Amygdala (tissue), 56 donors: ENCODE measurements at regions not wholly inside any gene's neighbourhood (a gene's known extent, or its start where the extent isn't known, plus 50 kb on each side); places are given as distances from the start of the nearest gene placed in this dataset.
"Not testable (repeated sequence)": the region's sequence is repeated elsewhere in the genome, so short reads cannot be mapped to it uniquely, and the experiment has no call there.

Experiments
- DNase-seq, 56 donors: peaks; one replicate each; lab custom pipeline; 2025; lab: John Stamatoyannopoulos, UW

- no peak for DNase-seq
Observed at GRCh38 chr9:102202126-102202525, 463.7 kb upstream of the GRIN3A start.

DNA sequence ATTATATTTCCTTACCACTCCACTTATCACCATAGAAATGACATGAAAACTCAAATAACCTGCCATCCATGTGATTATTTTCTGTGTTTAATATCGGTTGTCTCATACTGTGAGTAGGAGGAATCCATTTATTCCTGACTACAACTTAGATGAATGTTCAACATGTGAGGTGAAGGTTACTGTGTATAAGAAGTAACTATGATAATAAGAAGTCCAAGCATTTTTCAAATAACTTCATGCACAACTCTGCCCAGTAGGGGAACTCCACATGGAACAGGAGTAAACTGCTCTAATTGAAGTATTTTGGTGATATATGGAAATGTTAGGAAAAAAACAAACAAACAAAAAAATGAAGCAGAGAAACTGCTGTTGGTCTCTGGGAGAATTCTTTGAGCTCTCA, 447.5 kb upstream of the GRIN3A start:
- no peak for DNase-seq

GRCh38 chr9:102185371-102185770, 446.9 kb upstream of the GRIN3A start:
- peak in 1 of 56 donors; percentile 2 for DNase-seq

- no peak for DNase-seq
Observed at GRCh38 chr9:102178811-102179210, 440.4 kb upstream of the GRIN3A start.

- not testable (repeated sequence) for DNase-seq
Observed at GRCh38 chr9:102174202-102174601, 435.8 kb upstream of the GRIN3A start.

GRCh38 chr9:102164247-102164646, 425.8 kb upstream of the GRIN3A start:
- DNase-seq = no peak

- not testable (repeated sequence) for DNase-seq
Observed at GRCh38 chr9:102153081-102153480, 414.6 kb upstream of the GRIN3A start.

- DNase-seq = no peak
Observed at GRCh38 chr9:102135768-102136167, 397.3 kb upstream of the GRIN3A start.

- DNase-seq = no peak
Observed at GRCh38 chr9:102124465-102124864, 386.0 kb upstream of the GRIN3A start.

- DNase-seq = no peak
Observed at GRCh38 chr9:102114557-102114956, 376.1 kb upstream of the GRIN3A start.

GRCh38 chr9:102113191-102113590, 374.7 kb upstream of the GRIN3A start:
- no peak for DNase-seq

- DNase-seq = no peak
Observed at GRCh38 chr9:102106439-102106838, 368.0 kb upstream of the GRIN3A start.

DNA sequence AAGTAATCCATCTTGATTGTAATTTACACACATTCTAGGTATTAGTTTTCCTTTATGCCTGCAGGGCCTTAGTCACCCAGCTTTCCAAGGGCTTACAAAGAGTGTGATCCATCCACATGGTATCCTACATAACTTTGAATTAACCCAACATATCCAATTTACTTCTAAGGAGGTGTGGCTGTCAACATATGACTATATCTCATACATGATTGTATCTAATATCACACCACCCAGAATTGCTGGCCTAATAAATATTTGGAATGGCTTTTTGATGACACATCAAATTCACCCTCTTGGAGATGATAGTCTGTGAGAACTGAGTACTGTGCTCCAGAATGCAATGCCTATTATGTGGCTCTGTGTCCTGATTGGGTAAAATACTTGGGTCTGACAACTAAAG, 363.3 kb upstream of the GRIN3A start:
- DNase-seq = no peak

DNA sequence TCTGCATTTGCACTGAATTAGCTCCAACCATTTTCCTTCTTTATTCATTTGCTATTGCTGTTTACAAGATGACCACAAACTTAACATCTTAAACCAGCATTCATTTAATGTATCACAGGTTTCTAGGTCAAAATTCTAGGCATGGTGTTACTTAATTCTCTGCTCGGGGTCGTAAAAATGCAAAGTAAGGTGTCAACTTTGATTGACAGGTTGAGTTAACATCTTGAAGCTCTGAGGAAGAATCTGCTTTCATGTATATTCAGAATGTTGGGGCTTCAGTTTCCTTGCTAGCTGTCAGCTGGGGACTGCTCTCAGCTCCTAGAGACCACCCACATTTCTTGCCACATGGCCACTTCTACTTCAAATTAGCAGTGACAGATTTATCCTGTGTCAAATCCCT, 348.7 kb upstream of the GRIN3A start:
- no peak for DNase-seq

- no peak for DNase-seq
Observed at GRCh38 chr9:102085548-102085947, 347.1 kb upstream of the GRIN3A start.

DNA sequence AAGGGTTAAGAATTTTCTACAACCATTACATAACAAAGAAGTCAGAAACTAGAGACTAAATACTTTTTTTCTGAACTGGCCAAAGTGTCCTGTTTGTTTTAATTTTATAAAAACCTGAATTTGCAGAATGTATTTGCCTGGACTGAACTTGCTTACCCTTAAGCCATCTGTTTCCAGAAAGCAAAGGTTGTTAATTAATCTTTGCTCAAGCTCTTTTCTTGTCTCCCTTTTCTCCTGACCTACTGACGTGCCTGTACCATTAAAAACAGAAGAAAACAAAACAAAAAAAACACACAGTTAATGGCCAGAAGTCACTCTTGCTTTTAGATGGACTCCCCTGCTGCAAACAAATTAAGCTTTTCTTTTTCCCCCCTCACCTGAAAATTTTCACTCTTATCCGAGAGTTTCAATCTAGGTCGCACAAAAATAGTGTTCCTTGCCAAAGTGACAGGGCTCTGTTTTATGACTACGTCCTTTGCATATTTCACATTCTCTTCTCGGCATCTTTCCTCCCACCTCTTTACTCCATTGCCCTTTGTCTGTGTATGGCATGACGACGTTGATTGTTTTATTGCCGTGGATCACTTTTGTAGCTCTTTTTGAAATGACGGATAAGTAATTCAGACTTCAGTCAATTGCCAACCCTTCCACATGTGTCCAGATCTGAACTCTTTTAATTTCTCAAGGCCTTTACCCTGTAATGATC, 333.8 kb upstream of the GRIN3A start:
- DNase-seq = no peak

GRCh38 chr9:102069969-102070368, 331.5 kb upstream of the GRIN3A start:
- DNase-seq = no peak

DNA sequence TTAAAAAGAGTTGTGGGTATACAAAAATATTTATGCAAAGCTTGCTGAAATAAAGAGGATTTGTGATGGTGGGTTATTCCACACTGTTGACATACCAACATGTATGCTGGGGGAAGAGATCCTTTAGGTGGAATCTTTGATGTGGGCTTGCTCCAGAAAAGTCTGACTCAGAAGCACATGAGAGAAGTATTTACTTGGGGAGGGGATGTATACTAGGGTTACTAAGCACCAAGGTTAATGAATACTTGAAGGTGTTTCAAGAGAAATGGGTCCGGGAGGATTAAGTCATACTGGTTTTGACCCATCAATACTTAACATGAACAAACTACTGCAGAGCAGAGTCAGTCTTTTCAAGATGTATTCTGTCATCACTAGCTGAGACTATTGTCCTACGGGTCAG, 316.4 kb upstream of the GRIN3A start:
- no peak for DNase-seq

DNA sequence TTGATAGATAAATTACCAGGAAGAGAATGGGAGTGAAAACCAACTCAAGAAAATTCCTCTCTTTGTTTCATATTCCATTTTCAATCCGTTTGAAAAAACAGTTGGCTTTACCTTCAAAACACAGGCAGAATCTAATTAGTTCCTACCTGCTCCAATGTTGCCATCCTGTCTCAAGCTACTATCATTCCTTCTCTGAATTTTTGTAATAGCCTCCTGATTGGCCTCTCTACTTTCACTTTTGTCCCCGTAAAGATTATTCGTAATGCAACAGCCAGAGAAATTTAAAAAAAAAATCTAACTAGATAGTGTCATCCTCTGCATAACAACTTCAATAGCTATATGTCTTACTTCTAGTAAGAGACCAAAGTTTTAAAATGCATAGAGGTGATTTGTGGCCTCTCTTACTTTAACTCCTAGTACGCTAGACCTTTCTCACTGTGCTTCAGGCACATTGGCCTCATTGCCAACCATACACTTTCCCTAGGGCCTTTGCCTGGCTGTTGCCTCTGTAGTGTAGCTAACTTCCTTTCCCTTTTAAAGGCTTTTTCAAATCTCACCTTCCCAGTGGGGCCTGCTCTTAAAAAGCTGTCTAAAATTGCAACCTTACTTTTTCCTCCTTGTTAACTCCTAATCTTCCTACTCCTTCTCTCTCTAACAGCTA, 311.3 kb upstream of the GRIN3A start:
- DNase-seq = no peak

DNA sequence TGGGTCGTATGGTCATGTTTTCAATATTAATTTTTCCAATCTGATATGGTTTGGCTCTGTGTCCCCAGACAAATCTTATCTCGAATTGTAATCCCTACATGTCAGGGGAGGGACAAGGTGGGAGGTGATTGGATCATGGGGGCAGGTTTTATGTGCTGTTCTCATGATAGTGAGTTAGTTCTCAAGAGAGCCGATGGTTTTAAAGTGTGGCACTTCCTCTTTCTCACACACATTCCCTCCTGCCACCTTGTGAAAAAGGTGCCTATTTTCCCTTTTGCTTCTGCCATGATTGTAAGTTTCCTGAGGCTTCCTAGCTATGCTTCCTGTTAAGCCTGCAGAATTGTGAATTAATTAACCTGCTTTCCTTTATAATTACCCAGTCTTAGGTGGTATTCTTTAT, 309.1 kb upstream of the GRIN3A start:
- no peak for DNase-seq

DNA sequence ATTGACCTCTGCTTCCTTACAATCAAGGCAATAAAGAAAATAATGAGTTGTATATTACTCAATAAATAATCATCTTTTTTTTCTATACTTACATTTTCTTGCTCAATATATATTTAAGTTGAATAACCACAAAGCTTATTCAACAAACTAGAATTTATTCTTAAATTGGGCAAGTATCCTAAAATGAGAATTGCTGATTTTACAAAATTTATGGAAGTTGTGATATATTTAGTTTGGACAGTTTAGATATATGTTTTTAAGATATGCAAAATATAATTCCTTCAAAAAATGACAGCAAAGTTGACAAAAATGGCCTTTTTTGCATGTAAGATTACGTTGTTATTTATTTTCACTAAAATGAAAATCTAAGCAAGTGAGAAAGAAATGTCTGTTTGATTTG, 305.7 kb upstream of the GRIN3A start:
- no peak for DNase-seq

GRCh38 chr9:102038006-102038405, 299.6 kb upstream of the GRIN3A start:
- DNase-seq = no peak
